ENCODE measurements at regions not wholly inside any gene's neighbourhood (a gene's known extent, or its start where the extent isn't known, plus 50 kb on each side); places are given as distances from the start of the nearest gene placed in this dataset.
"Not testable (repeated sequence)": the region's sequence is repeated elsewhere in the genome, so short reads cannot be mapped to it uniquely, and the experiment has no call there.

DNA sequence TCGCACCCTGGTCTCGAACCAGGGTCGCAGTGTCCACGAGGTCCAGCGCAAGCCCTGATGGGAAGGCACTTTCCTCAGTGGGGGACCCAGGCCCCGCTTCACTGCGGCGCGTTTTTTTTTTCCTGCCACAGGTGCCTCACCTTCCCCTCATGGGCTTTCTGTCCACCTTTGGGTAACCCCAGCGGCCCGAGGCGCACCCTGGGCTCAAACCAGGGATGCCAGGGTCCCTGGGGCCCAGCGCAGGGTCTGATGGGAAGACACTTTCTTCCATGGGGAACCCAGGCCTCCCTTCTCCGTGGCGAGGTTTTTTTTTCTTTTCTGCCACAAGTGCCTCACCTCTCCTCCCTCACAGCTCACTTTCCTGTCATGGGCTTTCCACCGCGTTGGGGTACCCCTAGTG, 1269.9 kb downstream of the FOXD4L5 start:
- no TSS peak for BruUV-seq (replicated peaks)
- Histone ChIP-seq H4K20me1 (ENCODE audit: insufficient read depth) (no peaks in the 10 kb centered on the region), H2AFZ (ENCODE audit: low read depth, low read length, poor library complexity, severe bottlenecking) (no peak overlapping the region), H3K4me2 (ENCODE audit: low read length) (no peak overlapping the region), H3K4me1 (ENCODE audit: control insufficient read depth in 1 of 2, insufficient read depth in 2 of 2, low read length in 2 of 2) (no peaks in the 10 kb centered on the region), H3K9me2 (ENCODE audit: insufficient read depth) (no peaks in the 10 kb centered on the region), H3K36me3 (ENCODE audit: control insufficient read depth in 1 of 2, insufficient read depth in 2 of 2, low read length in 2 of 2) (no peaks in the 10 kb centered on the region), H3K27me3 (ENCODE audit: insufficient read depth, low read length) (no peaks in the 10 kb centered on the region), H3K9me3 (ENCODE audit: control insufficient read depth in 1 of 2, insufficient read depth in 1 of 2, low read depth in 1 of 2, low read length in 2 of 2) (no peaks in the 10 kb centered on the region), H3K4me3 (replicated peaks in 1 of 2; ENCODE audit: low read depth in 1 of 2, low read length in 2 of 2) (no peak overlapping the region), H3K27ac (ENCODE audit: low read depth, low read length) (no peak overlapping the region), H3K79me2 (ENCODE audit: insufficient read depth, low read length) (no peaks in the 10 kb centered on the region), H3K9ac (ENCODE audit: low read length) (no peak overlapping the region)
- CTCF ChIA-PET = no interaction called here
- TF ChIP-seq TCF7L2 (IDR thresholded peaks at IDR 0.05; ENCODE audit: borderline replicate concordance, extremely low read depth, insufficient read depth, insufficient read length) (no peak), SRF (IDR thresholded peaks at IDR 0.05; ENCODE audit: low read depth) (no peak), POLR2AphosphoS5 (IDR thresholded peaks at IDR 0.05; ENCODE audit: low read depth, low read length) (no peak), ELF1 (IDR thresholded peaks at IDR 0.05; ENCODE audit: borderline replicate concordance, low read depth) (no peak)
- TF ChIP-seq, protein P1, sequence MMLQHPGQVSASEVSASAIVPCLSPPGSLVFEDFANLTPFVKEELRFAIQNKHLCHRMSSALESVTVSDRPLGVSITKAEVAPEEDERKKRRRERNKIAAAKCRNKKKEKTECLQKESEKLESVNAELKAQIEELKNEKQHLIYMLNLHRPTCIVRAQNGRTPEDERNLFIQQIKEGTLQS (IDR thresholded peaks at IDR 0.05) = no peak
- TF ChIP-seq, protein P2, sequence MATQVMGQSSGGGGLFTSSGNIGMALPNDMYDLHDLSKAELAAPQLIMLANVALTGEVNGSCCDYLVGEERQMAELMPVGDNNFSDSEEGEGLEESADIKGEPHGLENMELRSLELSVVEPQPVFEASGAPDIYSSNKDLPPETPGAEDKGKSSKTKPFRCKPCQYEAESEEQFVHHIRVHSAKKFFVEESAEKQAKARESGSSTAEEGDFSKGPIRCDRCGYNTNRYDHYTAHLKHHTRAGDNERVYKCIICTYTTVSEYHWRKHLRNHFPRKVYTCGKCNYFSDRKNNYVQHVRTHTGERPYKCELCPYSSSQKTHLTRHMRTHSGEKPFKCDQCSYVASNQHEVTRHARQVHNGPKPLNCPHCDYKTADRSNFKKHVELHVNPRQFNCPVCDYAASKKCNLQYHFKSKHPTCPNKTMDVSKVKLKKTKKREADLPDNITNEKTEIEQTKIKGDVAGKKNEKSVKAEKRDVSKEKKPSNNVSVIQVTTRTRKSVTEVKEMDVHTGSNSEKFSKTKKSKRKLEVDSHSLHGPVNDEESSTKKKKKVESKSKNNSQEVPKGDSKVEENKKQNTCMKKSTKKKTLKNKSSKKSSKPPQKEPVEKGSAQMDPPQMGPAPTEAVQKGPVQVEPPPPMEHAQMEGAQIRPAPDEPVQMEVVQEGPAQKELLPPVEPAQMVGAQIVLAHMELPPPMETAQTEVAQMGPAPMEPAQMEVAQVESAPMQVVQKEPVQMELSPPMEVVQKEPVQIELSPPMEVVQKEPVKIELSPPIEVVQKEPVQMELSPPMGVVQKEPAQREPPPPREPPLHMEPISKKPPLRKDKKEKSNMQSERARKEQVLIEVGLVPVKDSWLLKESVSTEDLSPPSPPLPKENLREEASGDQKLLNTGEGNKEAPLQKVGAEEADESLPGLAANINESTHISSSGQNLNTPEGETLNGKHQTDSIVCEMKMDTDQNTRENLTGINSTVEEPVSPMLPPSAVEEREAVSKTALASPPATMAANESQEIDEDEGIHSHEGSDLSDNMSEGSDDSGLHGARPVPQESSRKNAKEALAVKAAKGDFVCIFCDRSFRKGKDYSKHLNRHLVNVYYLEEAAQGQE (IDR thresholded peaks at IDR 0.05; ENCODE audit: low read depth) = no peak
- DNase-seq (ENCODE audit: low read depth, low spot score) (no peak), ATAC-seq (no peak)
- POLR2A ChIA-PET = no interaction called here
- intact Hi-C loops (cut with micrococcal nuclease) = no loop called here
- RAD21 ChIA-PET (ENCODE audit: low non-redundant PET in 1 of 2, low total read pairs in 2 of 2, uncharacterized antibody in 2 of 2, unreplicated experiment in 2 of 2) = no interaction called here

DNA sequence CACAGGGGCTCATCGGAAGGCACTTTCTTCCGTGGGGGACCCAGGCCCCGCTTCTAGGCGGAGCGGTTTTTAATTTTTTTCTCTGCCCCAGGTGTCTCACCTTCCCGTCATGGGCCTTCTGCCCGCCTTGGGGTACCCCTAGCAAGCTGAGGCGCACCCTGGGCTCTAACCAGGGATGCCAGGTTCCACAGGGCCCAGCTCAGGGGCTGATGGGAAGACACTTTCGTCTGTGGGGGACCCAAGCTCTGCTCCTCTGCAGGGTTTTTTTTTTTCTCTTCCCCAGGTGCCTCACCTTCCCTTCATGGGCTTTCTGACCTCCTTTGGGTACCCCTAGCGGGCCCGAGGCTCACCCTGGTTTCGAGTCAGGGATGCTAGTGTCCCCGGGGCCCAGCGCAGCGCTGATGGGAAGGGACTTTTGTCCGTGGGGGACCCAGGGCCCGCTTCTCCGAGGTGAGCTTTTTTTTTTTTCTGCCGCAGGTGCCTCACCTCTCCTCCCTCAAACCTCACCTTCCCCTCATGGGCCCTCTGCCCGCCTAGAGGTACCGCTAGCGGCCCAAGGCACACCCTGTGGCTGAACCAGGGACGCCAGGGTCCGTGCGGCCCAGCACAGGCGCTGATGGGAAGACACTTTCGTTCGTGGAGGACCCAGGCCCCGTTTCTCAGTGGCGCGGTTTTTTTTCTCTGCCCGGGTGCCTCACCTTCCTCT, 1270.5 kb downstream of the FOXD4L5 start:
- RAD21 ChIA-PET (ENCODE audit: low non-redundant PET in 1 of 2, low total read pairs in 2 of 2, uncharacterized antibody in 2 of 2, unreplicated experiment in 2 of 2); H2AFZ ChIP-seq (ENCODE audit: low read depth, low read length, poor library complexity, severe bottlenecking); H4K20me1 ChIP-seq (ENCODE audit: insufficient read depth); H3K27ac ChIP-seq (ENCODE audit: low read depth, low read length); H3K9ac ChIP-seq (ENCODE audit: low read length); H3K79me2 ChIP-seq (ENCODE audit: insufficient read depth, low read length); H3K36me3 ChIP-seq (ENCODE audit: control insufficient read depth in 1 of 2, insufficient read depth in 2 of 2, low read length in 2 of 2); POLR2A ChIA-PET; H3K4me3 ChIP-seq (replicated peaks in 1 of 2; ENCODE audit: low read depth in 1 of 2, low read length in 2 of 2); intact Hi-C loops (cut with micrococcal nuclease); CTCF ChIA-PET; H3K4me2 ChIP-seq (ENCODE audit: low read length); DNase-seq (ENCODE audit: low read depth, low spot score); H3K9me2 ChIP-seq (ENCODE audit: insufficient read depth); H3K4me1 ChIP-seq (ENCODE audit: control insufficient read depth in 1 of 2, insufficient read depth in 2 of 2, low read length in 2 of 2); H3K27me3 ChIP-seq (ENCODE audit: insufficient read depth, low read length); ATAC-seq; BruUV-seq (replicated peaks); H3K9me3 ChIP-seq (ENCODE audit: control insufficient read depth in 1 of 2, insufficient read depth in 1 of 2, low read depth in 1 of 2, low read length in 2 of 2): not testable (repeated sequence)

DNA sequence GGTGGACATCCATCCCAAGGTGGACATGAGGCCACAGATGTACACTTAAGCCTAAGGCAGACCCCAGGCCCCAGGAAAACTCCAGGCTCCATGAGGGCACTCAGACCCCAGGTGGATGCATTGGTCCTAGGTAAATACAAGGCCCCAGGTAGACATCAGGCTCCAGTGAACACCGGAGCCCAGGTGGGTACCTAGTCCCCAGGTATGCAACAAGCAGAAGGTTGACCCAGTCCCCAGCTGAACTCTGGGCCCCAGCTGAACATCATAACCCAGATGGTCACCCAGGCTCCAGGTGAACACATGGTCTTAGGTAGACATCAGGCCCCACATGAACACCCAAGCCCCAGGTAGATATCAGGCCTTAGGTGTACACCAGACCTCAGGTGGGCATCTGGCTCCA, 1271.9 kb downstream of the FOXD4L5 start:
- H3K36me3 ChIP-seq (ENCODE audit: control insufficient read depth in 1 of 2, insufficient read depth in 2 of 2, low read length in 2 of 2); H3K27me3 ChIP-seq (ENCODE audit: insufficient read depth, low read length); H3K4me1 ChIP-seq (ENCODE audit: control insufficient read depth in 1 of 2, insufficient read depth in 2 of 2, low read length in 2 of 2); RAD21 ChIA-PET (ENCODE audit: low non-redundant PET in 1 of 2, low total read pairs in 2 of 2, uncharacterized antibody in 2 of 2, unreplicated experiment in 2 of 2); H3K27ac ChIP-seq (ENCODE audit: low read depth, low read length); H4K20me1 ChIP-seq (ENCODE audit: insufficient read depth); H3K4me3 ChIP-seq (replicated peaks in 1 of 2; ENCODE audit: low read depth in 1 of 2, low read length in 2 of 2); POLR2A ChIA-PET; H3K9ac ChIP-seq (ENCODE audit: low read length); H3K79me2 ChIP-seq (ENCODE audit: insufficient read depth, low read length); DNase-seq (ENCODE audit: low read depth, low spot score); intact Hi-C loops (cut with micrococcal nuclease); H3K9me2 ChIP-seq (ENCODE audit: insufficient read depth); H2AFZ ChIP-seq (ENCODE audit: low read depth, low read length, poor library complexity, severe bottlenecking); CTCF ChIA-PET; ATAC-seq; BruUV-seq (replicated peaks); H3K9me3 ChIP-seq (ENCODE audit: control insufficient read depth in 1 of 2, insufficient read depth in 1 of 2, low read depth in 1 of 2, low read length in 2 of 2); H3K4me2 ChIP-seq (ENCODE audit: low read length): not testable (repeated sequence)
